ENCODE measurements at regions not wholly inside any gene's neighbourhood (a gene's known extent, or its start where the extent isn't known, plus 50 kb on each side); places are given as distances from the start of the nearest gene placed in this dataset.

DNA sequence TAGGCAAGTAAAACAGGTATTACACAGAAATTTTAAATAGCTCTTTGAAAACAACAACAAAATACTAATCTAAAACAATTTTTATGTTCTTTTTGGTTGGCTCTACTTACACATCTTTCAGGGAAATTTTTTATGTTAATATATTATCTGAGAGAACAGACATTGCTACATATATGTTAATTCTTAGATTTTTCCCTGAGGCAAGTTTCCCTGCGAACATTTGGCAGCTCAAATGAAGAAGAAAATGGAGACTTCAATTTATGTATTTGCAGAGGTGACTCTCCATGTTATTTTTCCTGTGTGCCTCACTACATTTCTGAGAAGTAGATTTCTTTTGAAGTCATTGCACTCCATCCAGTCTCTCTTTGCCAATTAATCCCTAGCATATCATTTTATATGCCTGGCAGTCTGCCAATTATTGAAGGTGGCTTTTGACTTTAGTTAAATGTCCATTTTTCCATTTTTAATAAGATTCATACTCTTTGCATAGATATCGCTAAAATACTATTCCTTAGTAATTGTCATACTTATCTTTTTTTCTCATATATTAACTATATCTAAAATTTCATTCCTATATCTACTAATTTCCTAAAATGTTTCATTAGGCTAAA lies 908.2 kb upstream of the CDH10 start:
- TF ChIP-seq, protein P1, sequence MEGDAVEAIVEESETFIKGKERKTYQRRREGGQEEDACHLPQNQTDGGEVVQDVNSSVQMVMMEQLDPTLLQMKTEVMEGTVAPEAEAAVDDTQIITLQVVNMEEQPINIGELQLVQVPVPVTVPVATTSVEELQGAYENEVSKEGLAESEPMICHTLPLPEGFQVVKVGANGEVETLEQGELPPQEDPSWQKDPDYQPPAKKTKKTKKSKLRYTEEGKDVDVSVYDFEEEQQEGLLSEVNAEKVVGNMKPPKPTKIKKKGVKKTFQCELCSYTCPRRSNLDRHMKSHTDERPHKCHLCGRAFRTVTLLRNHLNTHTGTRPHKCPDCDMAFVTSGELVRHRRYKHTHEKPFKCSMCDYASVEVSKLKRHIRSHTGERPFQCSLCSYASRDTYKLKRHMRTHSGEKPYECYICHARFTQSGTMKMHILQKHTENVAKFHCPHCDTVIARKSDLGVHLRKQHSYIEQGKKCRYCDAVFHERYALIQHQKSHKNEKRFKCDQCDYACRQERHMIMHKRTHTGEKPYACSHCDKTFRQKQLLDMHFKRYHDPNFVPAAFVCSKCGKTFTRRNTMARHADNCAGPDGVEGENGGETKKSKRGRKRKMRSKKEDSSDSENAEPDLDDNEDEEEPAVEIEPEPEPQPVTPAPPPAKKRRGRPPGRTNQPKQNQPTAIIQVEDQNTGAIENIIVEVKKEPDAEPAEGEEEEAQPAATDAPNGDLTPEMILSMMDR (conservative IDR thresholded peaks at IDR 0.05 in 1 of 2, IDR thresholded peaks at IDR 0.05 in 1 of 2; ENCODE audit: low read depth in 1 of 2, low read length in 2 of 2): no peak
- no peak for TF ChIP-seq EZH2 (IDR thresholded peaks at IDR 0.05; ENCODE audit: low read length, missing control alignments)

Data from fibroblast of lung (primary cell).